Fibroblast of pulmonary artery (primary cell): ENCODE measurements at regions not wholly inside any gene's neighbourhood (a gene's known extent, or its start where the extent isn't known, plus 50 kb on each side); places are given as distances from the start of the nearest gene placed in this dataset.

ENCODE experiments used
- DNase-seq: peaks from one replicate; pipeline ENCODE4 v3.0.0-alpha.2; 2010; ENCODE audit warnings: low read depth
- H3K4me3 ChIP-seq: replicated peaks from 2 replicates; pipeline ENCODE4 v1.5.1; 2011; ENCODE audit warnings: low read depth, mild to moderate bottlenecking, control low read depth, low read length, moderate library complexity
- TF ChIP-seq, protein P1 (sequence below): IDR thresholded peaks from 2 replicates; pipeline ENCODE4 v1.5.1; 2011; ENCODE audit warnings: mild to moderate bottlenecking, control low read depth, low read length, inconsistent platforms; ENCODE audit errors: missing control alignments

DNA sequence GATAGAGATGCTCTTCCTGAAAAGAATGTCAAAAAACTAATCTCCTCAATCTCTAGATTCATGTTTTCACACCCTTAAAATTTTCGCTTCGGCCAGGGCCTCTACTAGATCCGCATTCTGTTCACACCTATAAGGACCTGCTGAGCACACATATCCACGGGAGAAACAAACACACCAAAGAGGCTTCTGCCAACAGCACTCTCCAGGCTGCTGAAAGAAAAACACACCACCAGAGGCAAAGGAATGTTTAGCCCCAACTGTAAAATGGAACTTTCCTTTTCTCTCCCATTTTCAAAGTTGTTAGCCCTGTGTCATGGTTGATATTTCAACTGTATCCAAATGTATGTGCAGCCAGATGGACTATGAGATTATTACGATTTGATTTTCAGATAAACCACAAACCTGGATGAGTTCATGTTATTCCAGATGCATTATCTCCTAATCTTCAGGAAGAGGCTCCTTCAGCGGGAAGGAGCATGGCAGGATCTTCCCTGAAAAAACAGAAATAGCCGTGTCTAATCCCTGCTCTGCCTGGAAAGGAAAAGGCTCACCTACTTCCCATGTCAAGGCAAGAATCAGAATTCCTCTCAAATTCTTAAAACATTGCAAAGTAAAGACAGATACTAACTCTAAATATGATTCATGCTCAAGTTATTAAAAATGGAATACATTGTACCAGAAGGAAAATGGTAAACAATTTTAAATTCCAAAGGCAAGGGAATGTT, 442.7 kb upstream of the NR2F2 start:
- H3K4me3 ChIP-seq: no peak overlapping the region
- no peak for DNase-seq
- TF ChIP-seq, protein P1, sequence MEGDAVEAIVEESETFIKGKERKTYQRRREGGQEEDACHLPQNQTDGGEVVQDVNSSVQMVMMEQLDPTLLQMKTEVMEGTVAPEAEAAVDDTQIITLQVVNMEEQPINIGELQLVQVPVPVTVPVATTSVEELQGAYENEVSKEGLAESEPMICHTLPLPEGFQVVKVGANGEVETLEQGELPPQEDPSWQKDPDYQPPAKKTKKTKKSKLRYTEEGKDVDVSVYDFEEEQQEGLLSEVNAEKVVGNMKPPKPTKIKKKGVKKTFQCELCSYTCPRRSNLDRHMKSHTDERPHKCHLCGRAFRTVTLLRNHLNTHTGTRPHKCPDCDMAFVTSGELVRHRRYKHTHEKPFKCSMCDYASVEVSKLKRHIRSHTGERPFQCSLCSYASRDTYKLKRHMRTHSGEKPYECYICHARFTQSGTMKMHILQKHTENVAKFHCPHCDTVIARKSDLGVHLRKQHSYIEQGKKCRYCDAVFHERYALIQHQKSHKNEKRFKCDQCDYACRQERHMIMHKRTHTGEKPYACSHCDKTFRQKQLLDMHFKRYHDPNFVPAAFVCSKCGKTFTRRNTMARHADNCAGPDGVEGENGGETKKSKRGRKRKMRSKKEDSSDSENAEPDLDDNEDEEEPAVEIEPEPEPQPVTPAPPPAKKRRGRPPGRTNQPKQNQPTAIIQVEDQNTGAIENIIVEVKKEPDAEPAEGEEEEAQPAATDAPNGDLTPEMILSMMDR: no peak

DNA sequence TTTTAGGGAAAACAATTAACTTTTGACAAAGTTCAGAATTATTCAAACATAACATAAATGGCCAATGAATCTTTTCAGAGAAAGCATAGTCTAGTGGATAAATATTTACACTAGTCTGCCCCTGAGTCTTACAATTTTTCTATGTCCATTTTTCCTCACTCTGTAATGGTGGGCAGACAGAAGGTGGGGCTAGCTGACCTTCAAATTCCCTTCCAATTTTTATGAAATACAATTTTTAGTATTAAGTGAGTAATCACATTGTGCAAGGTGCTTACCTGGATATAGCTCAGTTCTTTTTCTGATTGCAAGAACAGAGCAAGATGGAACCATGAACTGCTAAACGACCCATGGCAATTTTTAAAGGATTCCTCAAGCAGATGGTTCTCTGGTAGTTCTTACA, 441.7 kb upstream of the NR2F2 start:
- TF ChIP-seq, protein P1: no peak
- no peak for DNase-seq
- H3K4me3 ChIP-seq: no peak overlapping the region

DNA sequence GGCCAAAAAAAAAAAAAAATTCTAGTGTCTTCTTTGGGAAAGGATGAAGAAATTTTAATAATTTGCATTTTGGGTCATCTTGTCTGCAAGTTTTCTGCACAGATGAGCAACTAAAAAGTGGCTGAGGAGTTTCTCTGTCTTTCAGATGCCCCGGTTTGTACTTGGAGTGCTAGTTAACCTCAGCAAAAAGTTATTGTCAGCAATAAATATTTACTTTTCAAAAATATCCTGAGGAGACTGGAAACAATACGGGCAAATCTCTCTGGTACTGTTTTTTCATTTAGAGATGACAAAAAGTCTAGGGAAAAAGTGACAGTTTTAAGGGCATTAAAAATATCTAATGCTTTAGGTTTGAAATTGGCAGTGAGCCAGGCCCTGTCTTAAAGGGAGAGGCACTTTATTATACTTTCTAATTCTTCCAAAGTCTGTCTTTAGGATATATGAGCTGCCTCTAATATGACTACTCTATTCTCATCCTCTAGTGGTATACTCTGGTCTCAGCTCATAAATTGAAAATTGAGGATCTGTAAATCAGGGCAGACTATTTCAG, 436.0 kb upstream of the NR2F2 start:
- no peak overlapping the region for H3K4me3 ChIP-seq
- TF ChIP-seq, protein P1: no peak
- peak; percentile 17 for DNase-seq

DNA sequence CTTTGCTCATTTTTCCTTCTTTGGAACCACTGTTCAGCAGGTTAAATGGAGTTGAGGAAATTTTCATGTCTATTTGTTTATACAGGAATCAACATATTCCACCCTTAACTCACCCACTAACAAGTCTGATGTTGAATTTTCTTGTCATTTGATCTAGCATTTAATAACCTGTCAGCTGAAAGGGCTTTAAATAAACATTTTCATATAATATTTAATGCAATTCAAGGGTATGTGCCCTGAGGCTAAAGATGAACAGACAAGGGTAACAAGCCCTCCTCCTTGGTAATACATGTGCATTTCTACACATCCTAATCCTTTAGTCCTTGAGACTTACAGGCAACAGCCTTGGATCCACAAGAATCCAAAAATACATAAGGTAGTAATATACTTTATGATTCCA, 435.0 kb upstream of the NR2F2 start:
- no peak for DNase-seq
- H3K4me3 ChIP-seq: no peak overlapping the region
- TF ChIP-seq, protein P1: no peak

DNA sequence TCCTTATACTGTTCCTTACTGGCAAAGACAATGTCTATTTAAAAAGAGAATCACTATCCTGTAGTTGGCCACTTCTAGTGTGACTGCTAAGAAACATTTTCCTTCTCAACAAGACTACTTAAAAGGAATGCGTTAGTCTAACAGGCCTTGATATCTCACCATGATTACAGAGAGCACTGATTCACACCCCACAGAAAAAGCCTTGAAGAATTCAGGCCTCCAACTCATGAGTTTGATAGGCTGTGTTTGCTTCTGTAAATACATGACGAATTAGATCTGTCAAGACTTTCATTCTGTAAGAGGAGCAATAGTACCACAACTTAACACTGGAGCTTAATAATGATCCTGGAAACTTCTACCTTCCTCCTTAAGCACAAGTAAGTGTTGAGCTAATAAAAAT, 432.8 kb upstream of the NR2F2 start:
- TF ChIP-seq, protein P1: no peak
- H3K4me3 ChIP-seq: no peak overlapping the region
- no peak for DNase-seq

DNA sequence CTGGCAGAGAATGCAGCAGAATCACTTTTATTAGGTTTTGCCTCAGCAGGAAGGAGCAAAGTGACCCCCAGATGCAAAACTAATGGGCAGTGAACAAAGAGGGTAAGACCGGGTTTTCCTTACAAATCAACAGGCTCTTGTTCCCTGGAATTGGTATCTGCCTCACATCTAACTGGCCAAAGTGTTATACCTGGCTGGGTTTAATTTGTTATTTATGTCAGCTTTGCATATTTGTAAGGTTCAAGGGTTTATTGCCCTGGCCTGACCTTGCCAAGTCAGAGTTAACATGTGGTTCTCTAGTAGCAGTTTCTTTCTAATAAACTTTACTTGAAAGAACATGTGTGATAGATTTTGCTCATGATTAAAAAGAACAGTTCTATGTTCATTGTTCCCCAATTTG, 431.7 kb upstream of the NR2F2 start:
- no peak for DNase-seq
- H3K4me3 ChIP-seq: no peak overlapping the region
- TF ChIP-seq, protein P1: no peak

DNA sequence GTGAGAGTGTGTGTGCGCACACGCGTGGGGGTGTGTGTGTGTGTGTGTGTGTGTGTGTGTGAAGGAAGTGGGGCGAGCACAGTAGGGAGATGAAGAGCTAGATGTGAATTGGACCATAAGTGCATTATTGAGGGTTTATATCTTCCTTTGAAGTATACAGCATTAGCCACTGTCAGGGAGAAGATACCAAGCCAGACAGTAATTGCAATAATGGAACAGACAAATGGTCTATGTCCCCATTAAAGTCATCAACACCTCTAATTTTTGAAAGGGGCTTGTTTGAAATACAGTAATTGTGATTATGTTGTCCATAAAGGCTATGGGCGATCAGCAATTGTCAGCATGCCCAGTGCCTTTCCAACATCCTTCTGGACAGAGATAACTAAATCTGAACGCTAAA, 429.2 kb upstream of the NR2F2 start:
- DNase-seq: no peak
- TF ChIP-seq, protein P1: no peak
- no peak overlapping the region for H3K4me3 ChIP-seq
